ENCODE measurements at regions not wholly inside any gene's neighbourhood (a gene's known extent, or its start where the extent isn't known, plus 50 kb on each side); places are given as distances from the start of the nearest gene placed in this dataset.

DNA sequence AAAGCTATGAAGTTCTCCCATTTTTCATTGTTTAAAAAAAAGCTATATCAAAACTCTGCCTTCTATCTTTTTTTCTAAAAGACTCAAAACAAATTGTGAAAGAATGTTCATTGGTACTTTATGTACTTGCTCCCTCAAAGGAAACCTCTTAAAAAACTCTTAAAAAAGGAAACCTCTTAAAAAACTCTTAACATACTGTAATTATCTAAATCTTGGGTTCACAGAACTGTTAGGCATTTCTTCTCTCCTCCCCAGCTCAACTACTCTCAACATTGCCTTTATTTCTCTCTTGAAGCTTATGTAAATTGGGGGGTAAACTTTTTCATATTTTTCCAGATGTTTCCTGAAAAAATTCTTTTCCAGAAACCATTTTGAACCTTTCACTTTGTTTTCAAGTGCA is 330.5 kb upstream of the SLC39A10 start:
- Mint-ChIP-seq H3K4me3 (ENCODE audit: unreplicated experiment) (no peak overlapping the region), H3K9me3 (ENCODE audit: unreplicated experiment) (peaks cover 8% of the 10 kb centered on the region), H3K27ac (ENCODE audit: unreplicated experiment) (no peak overlapping the region), H3K4me1 (ENCODE audit: low read depth, unreplicated experiment) (peaks cover 7% of the 10 kb centered on the region), H3K27me3 (ENCODE audit: insufficient read depth, unreplicated experiment) (peaks cover 2% of the 10 kb centered on the region), H3K36me3 (ENCODE audit: insufficient read depth, unreplicated experiment) (no peaks in the 10 kb centered on the region)
- POLR2A ChIA-PET: no interaction called here
- Histone ChIP-seq H3K36me3 (ENCODE audit: control insufficient read depth, insufficient read depth, low read length) (no peaks in the 10 kb centered on the region), H3K4me3 (ENCODE audit: low read depth, low read length) (no peak overlapping the region), H3K4me1 (0 out of 2 replicates have a peak, but pooled peaks cover 4% of the 10 kb centered on the region), H3K27me3 (replicated peaks; ENCODE audit: control insufficient read depth, insufficient read depth, low read length) (no peaks in the 10 kb centered on the region), H3K9me3 (no peaks in the 10 kb centered on the region)
- no TSS peak for BruUV-seq (replicated peaks)
- TF ChIP-seq, protein P1, sequence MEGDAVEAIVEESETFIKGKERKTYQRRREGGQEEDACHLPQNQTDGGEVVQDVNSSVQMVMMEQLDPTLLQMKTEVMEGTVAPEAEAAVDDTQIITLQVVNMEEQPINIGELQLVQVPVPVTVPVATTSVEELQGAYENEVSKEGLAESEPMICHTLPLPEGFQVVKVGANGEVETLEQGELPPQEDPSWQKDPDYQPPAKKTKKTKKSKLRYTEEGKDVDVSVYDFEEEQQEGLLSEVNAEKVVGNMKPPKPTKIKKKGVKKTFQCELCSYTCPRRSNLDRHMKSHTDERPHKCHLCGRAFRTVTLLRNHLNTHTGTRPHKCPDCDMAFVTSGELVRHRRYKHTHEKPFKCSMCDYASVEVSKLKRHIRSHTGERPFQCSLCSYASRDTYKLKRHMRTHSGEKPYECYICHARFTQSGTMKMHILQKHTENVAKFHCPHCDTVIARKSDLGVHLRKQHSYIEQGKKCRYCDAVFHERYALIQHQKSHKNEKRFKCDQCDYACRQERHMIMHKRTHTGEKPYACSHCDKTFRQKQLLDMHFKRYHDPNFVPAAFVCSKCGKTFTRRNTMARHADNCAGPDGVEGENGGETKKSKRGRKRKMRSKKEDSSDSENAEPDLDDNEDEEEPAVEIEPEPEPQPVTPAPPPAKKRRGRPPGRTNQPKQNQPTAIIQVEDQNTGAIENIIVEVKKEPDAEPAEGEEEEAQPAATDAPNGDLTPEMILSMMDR (IDR thresholded peaks at IDR 0.05; ENCODE audit: insufficient read depth in 1 of 2, low read depth in 1 of 2, low read length in 1 of 2, severe bottlenecking in 1 of 2, unreplicated experiment in 1 of 2): no peak
- intact Hi-C loops (cut with micrococcal nuclease; ENCODE audit: unreplicated experiment): no loop called here
- CTCF ChIA-PET: no interaction called here
- DNase-seq: no peak

DNA sequence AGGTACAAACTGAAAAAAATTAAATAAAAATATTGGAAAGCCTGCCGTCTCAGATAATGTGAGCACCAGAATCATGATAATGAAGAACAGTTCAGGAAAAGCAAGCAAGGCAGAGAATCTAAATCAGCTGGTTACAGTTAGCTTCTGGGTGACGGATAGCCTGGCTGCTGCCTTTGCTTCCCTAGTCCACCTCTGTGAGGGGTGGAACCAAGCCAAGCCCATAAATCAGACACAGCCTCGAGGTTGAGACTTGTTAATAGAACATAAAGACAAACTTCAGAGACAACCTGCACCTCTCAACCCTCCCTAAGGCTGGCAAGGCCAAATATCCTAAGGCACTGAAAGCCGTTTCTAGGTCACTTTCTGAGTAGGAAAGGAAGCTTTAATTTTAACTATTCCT is 334.7 kb upstream of the SLC39A10 start:
- DNase-seq: no peak
- no peaks in the 10 kb centered on the region for H3K4me1 Mint-ChIP-seq (ENCODE audit: low read depth, unreplicated experiment)
- Histone ChIP-seq H3K4me3 (ENCODE audit: low read depth, low read length) (no peak overlapping the region), H3K4me1 (peaks cover 7% of the 10 kb centered on the region; the same call in 1 of the 2 replicates), H3K27me3 (replicated peaks; ENCODE audit: control insufficient read depth, insufficient read depth, low read length) (no peaks in the 10 kb centered on the region), H3K36me3 (ENCODE audit: control insufficient read depth, insufficient read depth, low read length) (no peaks in the 10 kb centered on the region), H3K9me3 (no peaks in the 10 kb centered on the region)
- BruUV-seq (replicated peaks): no TSS peak
- CTCF ChIA-PET: no interaction called here
- POLR2A ChIA-PET: no interaction called here
- TF ChIP-seq, protein P1 (IDR thresholded peaks at IDR 0.05; ENCODE audit: insufficient read depth in 1 of 2, low read depth in 1 of 2, low read length in 1 of 2, severe bottlenecking in 1 of 2, unreplicated experiment in 1 of 2): no peak
- H3K9me3 Mint-ChIP-seq (ENCODE audit: unreplicated experiment): peaks cover 8% of the 10 kb centered on the region
- intact Hi-C loops (cut with micrococcal nuclease; ENCODE audit: unreplicated experiment): no loop called here
- no peak overlapping the region for H3K27ac Mint-ChIP-seq (ENCODE audit: unreplicated experiment)
- no peaks in the 10 kb centered on the region for H3K36me3 Mint-ChIP-seq (ENCODE audit: insufficient read depth, unreplicated experiment)
- peaks cover 2% of the 10 kb centered on the region for H3K27me3 Mint-ChIP-seq (ENCODE audit: insufficient read depth, unreplicated experiment)
- no peak overlapping the region for H3K4me3 Mint-ChIP-seq (ENCODE audit: unreplicated experiment)

DNA sequence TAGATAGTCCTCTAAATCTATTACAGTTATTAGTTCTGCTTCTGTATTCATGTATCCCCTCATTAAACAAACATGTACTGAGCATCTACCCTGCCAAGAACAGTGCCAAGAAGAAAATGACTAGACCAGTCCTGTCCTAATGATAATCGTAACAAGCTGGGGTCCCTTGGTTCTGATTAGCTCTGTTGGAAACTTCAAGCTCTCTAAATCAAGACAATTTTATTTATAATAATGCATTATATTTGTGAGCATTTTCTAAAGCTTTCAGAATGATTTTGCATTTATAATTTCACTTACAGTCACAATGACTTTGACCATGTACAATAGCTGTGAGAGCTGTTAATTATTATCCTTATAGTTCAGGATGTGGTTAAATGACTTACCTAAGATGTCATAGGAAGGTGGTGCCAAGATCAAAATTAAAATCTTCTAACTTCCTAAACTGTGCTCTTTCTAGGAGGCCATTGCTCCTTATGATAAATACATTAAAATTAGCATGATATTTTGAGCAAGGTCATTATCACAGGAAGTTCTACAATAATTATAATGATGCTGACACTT is 336.5 kb upstream of the SLC39A10 start:
- Histone ChIP-seq H3K27me3 (replicated peaks; ENCODE audit: control insufficient read depth, insufficient read depth, low read length) (no peaks in the 10 kb centered on the region), H3K4me3 (ENCODE audit: low read depth, low read length) (no peak overlapping the region), H3K36me3 (ENCODE audit: control insufficient read depth, insufficient read depth, low read length) (no peaks in the 10 kb centered on the region), H3K9me3 (no peaks in the 10 kb centered on the region), H3K4me1 (peaks cover 7% of the 10 kb centered on the region; the same call in 1 of the 2 replicates)
- TF ChIP-seq, protein P1 (IDR thresholded peaks at IDR 0.05; ENCODE audit: insufficient read depth in 1 of 2, low read depth in 1 of 2, low read length in 1 of 2, severe bottlenecking in 1 of 2, unreplicated experiment in 1 of 2): no peak
- Mint-ChIP-seq H3K36me3 (ENCODE audit: insufficient read depth, unreplicated experiment) (no peaks in the 10 kb centered on the region), H3K4me3 (ENCODE audit: unreplicated experiment) (no peak overlapping the region), H3K4me1 (ENCODE audit: low read depth, unreplicated experiment) (no peaks in the 10 kb centered on the region), H3K27ac (ENCODE audit: unreplicated experiment) (no peak overlapping the region), H3K27me3 (ENCODE audit: insufficient read depth, unreplicated experiment) (no peaks in the 10 kb centered on the region), H3K9me3 (ENCODE audit: unreplicated experiment) (peaks cover 8% of the 10 kb centered on the region)
- CTCF ChIA-PET: no interaction called here
- intact Hi-C loops (cut with micrococcal nuclease; ENCODE audit: unreplicated experiment): no loop called here
- POLR2A ChIA-PET: no interaction called here
- DNase-seq: no peak
- BruUV-seq (replicated peaks): no TSS peak
